SK-N-SH (cell line): ENCODE measurements at regions not wholly inside any gene's neighbourhood (a gene's known extent, or its start where the extent isn't known, plus 50 kb on each side); places are given as distances from the start of the nearest gene placed in this dataset.

Experiments used
- CTCF ChIA-PET: fragments of 300-600, 350-600 bp; formaldehyde crosslinking; extraction: SDS; loops from one replicate; lab custom pipeline; 2021; lab: Yijun Ruan, JAX
- POLR2A ChIA-PET: fragments of 350-600 bp; sonication (Branson Sonifier 250); formaldehyde crosslinking; extraction: SDS; loops from one replicate; lab custom pipeline; 2020; ENCODE audit warnings: antibody characterized with exemption, inconsistent platforms; lab: Yijun Ruan, JAX
- DNase-seq: peaks from one replicate; pipeline ENCODE4 v3.0.0; 2012
- H2AFZ ChIP-seq: fragments of 200-600 bp; sonication (generic); 2 replicates; pipeline ENCODE4 v1.8.1; 2016; ENCODE audit warnings: antibody characterized with exemption, mild to moderate bottlenecking, low read depth
- H3F3A ChIP-seq: fragments of 200-600 bp; sonication (generic); replicated peaks from 2 replicates; pipeline ENCODE3; 2016; ENCODE audit warnings: antibody characterized with exemption, mild to moderate bottlenecking; ENCODE audit not compliant: insufficient read depth
- H3K27ac ChIP-seq, 2 experiments: fragments of 200-500 bp in 1 of 2; fragments of 200-600 bp in 1 of 2; sonication (Bioruptor generic) in 1 of 2; sonication (generic), shearing (Covaris generic) in 1 of 2; 2 replicates each; pipeline versions ENCODE4 v1.5.1 to v1.6.1; 2014 to 2016; ENCODE audit warnings: low read depth in 2 of 2, inconsistent platforms in 1 of 2, low read length in 1 of 2, mild to moderate bottlenecking in 1 of 2, mixed read lengths in 1 of 2
- H3K27me3 ChIP-seq: fragments of 200-600 bp; sonication (generic), shearing (Covaris generic); 2 replicates; pipeline ENCODE4 v1.6.1; 2016; ENCODE audit warnings: mixed run types; ENCODE audit not compliant: insufficient read depth
- H3K36me3 ChIP-seq, 2 experiments: fragments of 200-500 bp in 1 of 2; fragments of 200-600 bp in 1 of 2; sonication (Bioruptor generic) in 1 of 2; sonication (generic) in 1 of 2; replicated peaks in 1 of 2; 2 replicates each; pipeline versions ENCODE3 to v1.5.1; 2014 to 2016; ENCODE audit warnings: low read length in 1 of 2, mild to moderate bottlenecking in 1 of 2; ENCODE audit not compliant: insufficient read depth in 2 of 2, control insufficient read depth in 1 of 2
- H3K4me1 ChIP-seq, 2 experiments: fragments of 200-500 bp in 1 of 2; fragments of 200-600 bp in 1 of 2; sonication (Bioruptor generic) in 1 of 2; sonication (generic), shearing (Covaris generic) in 1 of 2; 2 replicates each; pipeline versions ENCODE4 v1.5.1 to v1.6.1; 2014 to 2016; ENCODE audit warnings: low read depth in 1 of 2, low read length in 1 of 2, mixed run types in 1 of 2; ENCODE audit not compliant: insufficient read depth in 2 of 2, control insufficient read depth in 1 of 2
- H3K4me2 ChIP-seq: fragments of 200-600 bp; sonication (generic), shearing (Covaris generic); 2 replicates; pipeline ENCODE4 v1.6.1; 2017; ENCODE audit warnings: mixed run types
- H3K4me3 ChIP-seq, 2 experiments: fragments of 200-500 bp in 1 of 2; fragments of 200-600 bp in 1 of 2; sonication (Bioruptor generic) in 1 of 2; sonication (generic), shearing (Covaris generic) in 1 of 2; 2 replicates each; pipeline versions ENCODE4 v1.5.1 to v1.8.1; 2014 to 2016; ENCODE audit warnings: low read depth in 2 of 2, inconsistent platforms in 1 of 2, low read length in 1 of 2, mild to moderate bottlenecking in 1 of 2, mixed read lengths in 1 of 2, moderate library complexity in 1 of 2
- H3K79me2 ChIP-seq: fragments of 200-600 bp; sonication (generic); 2 replicates; pipeline ENCODE4 v1.8.1; 2017; ENCODE audit warnings: mild to moderate bottlenecking; ENCODE audit not compliant: insufficient read depth
- H3K9ac ChIP-seq: fragments of 200-600 bp; sonication (generic); 2 replicates; pipeline ENCODE4 v1.6.1; 2017; ENCODE audit warnings: mixed run types
- H3K9me2 ChIP-seq: fragments of 200-600 bp; sonication (generic); 2 replicates; pipeline ENCODE4 v1.6.1; 2017; ENCODE audit warnings: mixed run types
- H3K9me3 ChIP-seq: fragments of 200-600 bp; sonication (generic); 2 replicates; pipeline ENCODE4 v1.6.1; 2017; ENCODE audit warnings: mixed run types, mild to moderate bottlenecking, moderate library complexity
- H4K20me1 ChIP-seq: fragments of 200-600 bp; sonication (generic); 2 replicates; pipeline ENCODE4 v1.6.1; 2017; ENCODE audit warnings: mild to moderate bottlenecking, mixed run types; ENCODE audit not compliant: insufficient read depth
- EZH2phosphoT487 ChIP-seq: fragments of 200-600 bp; sonication (generic); IDR thresholded peaks from 2 replicates; pipeline ENCODE4 v1.6.1; 2017; ENCODE audit warnings: low read depth, mixed run types, mild to moderate bottlenecking, antibody characterized with exemption, moderate library complexity, borderline replicate concordance
- FOSL2 ChIP-seq: IDR thresholded peaks from 2 replicates; pipeline ENCODE4 v1.4.0; 2012; ENCODE audit warnings: low read depth, mild to moderate bottlenecking, moderate library complexity, borderline replicate concordance
- FOXJ3 ChIP-seq: sonication (generic); formaldehyde crosslinking; IDR thresholded peaks from 2 replicates; pipeline ENCODE4 v1.5.1; 2020; ENCODE audit warnings: mild to moderate bottlenecking, missing genetic modification reagents
- GATA2 ChIP-seq: sonication (generic); formaldehyde crosslinking; IDR thresholded peaks from 2 replicates; pipeline ENCODE4 v1.5.0; 2020; ENCODE audit warnings: mild to moderate bottlenecking, missing genetic modification reagents
- MAX ChIP-seq: IDR thresholded peaks from 2 replicates; pipeline ENCODE4 v1.4.0; 2012; ENCODE audit warnings: low read depth
- NFIC ChIP-seq: IDR thresholded peaks from 2 replicates; pipeline ENCODE4 v1.4.0; 2012; ENCODE audit warnings: borderline replicate concordance
- RAD21 ChIP-seq: IDR thresholded peaks from 2 replicates; pipeline ENCODE4 v1.6.1; 2012; ENCODE audit warnings: mild to moderate bottlenecking, low read length
- RCOR1 ChIP-seq: fragments of 150-350 bp; IDR thresholded peaks from 2 replicates; pipeline ENCODE4 v1.6.1; 2017; ENCODE audit warnings: antibody characterized with exemption, low read length
- RFX5 ChIP-seq: IDR thresholded peaks from 2 replicates; pipeline ENCODE4 v1.6.1; 2012; ENCODE audit warnings: mild to moderate bottlenecking, improper control_type of control experiment, low read length
- SIN3A ChIP-seq: IDR thresholded peaks from 2 replicates; pipeline ENCODE4 v1.6.1; 2012; ENCODE audit warnings: low read depth, mild to moderate bottlenecking, low read length, moderate library complexity, borderline replicate concordance
- TAF1 ChIP-seq: IDR thresholded peaks from 2 replicates; pipeline ENCODE4 v1.6.1; 2012; ENCODE audit warnings: low read depth, mild to moderate bottlenecking, low read length, moderate library complexity, borderline replicate concordance
- USF1 ChIP-seq: IDR thresholded peaks from 2 replicates; pipeline ENCODE4 v1.4.0; 2012; ENCODE audit warnings: low read depth, borderline replicate concordance
- YY1 ChIP-seq: IDR thresholded peaks from 2 replicates; pipeline ENCODE4 v1.4.0; 2012; ENCODE audit warnings: low read depth, mild to moderate bottlenecking
- ZBTB33 ChIP-seq: IDR thresholded peaks from 2 replicates; pipeline ENCODE4 v1.4.0; 2012; ENCODE audit warnings: low read depth, borderline replicate concordance
- WGBS: methylation state at CpG from one replicate; pipeline ENCODE4 v1.1.6; 2017; ENCODE audit warnings: low lambda C conversion rate; 5-methylcytosine and 5-hydroxymethylcytosine counted together
- TF ChIP-seq, protein P1 (sequence below): fragments of 150-350 bp; IDR thresholded peaks from 2 replicates; pipeline ENCODE4 v1.6.1; 2016; ENCODE audit warnings: mild to moderate bottlenecking, low read depth, low read length
- TF ChIP-seq, protein P2 (sequence below): fragments of 150-350 bp; IDR thresholded peaks from 2 replicates; pipeline ENCODE4 v1.6.1; 2017; ENCODE audit warnings: antibody characterized with exemption, low read length, low read depth, borderline replicate concordance
- TF ChIP-seq, protein P3 (sequence below): IDR thresholded peaks from 2 replicates; pipeline ENCODE4 v1.6.1; 2012; ENCODE audit warnings: mild to moderate bottlenecking, low read depth, low read length, moderate library complexity

DNA sequence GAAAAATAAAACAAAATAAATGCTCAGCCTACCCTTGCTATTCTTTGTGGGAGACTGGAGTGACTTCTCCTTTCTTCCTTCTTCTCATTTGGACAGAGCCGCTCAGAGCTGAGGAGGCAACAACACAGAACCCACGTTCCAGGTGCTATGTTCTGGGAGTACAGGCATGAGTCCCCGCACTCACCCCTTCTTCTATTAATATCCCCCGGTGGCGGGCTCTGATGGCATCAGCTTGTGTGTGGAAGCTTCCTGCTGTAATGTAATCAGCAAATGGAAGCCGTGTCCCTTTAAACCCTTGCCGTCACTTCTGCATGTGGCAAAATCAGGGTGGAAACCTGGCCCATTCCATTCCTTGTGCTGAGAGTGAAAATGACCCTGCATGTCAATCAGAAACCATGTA is 116.9 kb upstream of the ADARB2 start:
- no peaks in the 10 kb centered on the region for H4K20me1 ChIP-seq
- H2AFZ ChIP-seq = no peak overlapping the region
- no peaks in the 10 kb centered on the region for H3K79me2 ChIP-seq
- H3K4me3 ChIP-seq = no peak overlapping the region
- ChIA-PET POLR2A (no interaction called here), CTCF (no interaction called here)
- H3K4me2 ChIP-seq = no peak overlapping the region
- H3K36me3 ChIP-seq = no peaks in the 10 kb centered on the region
- no peak overlapping the region for H3K9ac ChIP-seq
- no peaks in the 10 kb centered on the region for H3K9me2 ChIP-seq
- TF ChIP-seq NFIC (no peak), RCOR1 (no peak), GATA2 (CRISPR knock-in tag) (no peak), MAX (no peak), ZBTB33 (no peak), EZH2phosphoT487 (no peak), FOSL2 (no peak), SIN3A (no peak), YY1 (no peak), RAD21 (no peak), FOXJ3 (CRISPR knock-in tag) (no peak), USF1 (no peak), TAF1 (no peak), RFX5 (no peak)
- TF ChIP-seq, protein P1, sequence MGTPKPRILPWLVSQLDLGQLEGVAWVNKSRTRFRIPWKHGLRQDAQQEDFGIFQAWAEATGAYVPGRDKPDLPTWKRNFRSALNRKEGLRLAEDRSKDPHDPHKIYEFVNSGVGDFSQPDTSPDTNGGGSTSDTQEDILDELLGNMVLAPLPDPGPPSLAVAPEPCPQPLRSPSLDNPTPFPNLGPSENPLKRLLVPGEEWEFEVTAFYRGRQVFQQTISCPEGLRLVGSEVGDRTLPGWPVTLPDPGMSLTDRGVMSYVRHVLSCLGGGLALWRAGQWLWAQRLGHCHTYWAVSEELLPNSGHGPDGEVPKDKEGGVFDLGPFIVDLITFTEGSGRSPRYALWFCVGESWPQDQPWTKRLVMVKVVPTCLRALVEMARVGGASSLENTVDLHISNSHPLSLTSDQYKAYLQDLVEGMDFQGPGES = no peak
- TF ChIP-seq, protein P2, sequence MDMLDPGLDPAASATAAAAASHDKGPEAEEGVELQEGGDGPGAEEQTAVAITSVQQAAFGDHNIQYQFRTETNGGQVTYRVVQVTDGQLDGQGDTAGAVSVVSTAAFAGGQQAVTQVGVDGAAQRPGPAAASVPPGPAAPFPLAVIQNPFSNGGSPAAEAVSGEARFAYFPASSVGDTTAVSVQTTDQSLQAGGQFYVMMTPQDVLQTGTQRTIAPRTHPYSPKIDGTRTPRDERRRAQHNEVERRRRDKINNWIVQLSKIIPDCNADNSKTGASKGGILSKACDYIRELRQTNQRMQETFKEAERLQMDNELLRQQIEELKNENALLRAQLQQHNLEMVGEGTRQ = no peak
- TF ChIP-seq, protein P3, sequence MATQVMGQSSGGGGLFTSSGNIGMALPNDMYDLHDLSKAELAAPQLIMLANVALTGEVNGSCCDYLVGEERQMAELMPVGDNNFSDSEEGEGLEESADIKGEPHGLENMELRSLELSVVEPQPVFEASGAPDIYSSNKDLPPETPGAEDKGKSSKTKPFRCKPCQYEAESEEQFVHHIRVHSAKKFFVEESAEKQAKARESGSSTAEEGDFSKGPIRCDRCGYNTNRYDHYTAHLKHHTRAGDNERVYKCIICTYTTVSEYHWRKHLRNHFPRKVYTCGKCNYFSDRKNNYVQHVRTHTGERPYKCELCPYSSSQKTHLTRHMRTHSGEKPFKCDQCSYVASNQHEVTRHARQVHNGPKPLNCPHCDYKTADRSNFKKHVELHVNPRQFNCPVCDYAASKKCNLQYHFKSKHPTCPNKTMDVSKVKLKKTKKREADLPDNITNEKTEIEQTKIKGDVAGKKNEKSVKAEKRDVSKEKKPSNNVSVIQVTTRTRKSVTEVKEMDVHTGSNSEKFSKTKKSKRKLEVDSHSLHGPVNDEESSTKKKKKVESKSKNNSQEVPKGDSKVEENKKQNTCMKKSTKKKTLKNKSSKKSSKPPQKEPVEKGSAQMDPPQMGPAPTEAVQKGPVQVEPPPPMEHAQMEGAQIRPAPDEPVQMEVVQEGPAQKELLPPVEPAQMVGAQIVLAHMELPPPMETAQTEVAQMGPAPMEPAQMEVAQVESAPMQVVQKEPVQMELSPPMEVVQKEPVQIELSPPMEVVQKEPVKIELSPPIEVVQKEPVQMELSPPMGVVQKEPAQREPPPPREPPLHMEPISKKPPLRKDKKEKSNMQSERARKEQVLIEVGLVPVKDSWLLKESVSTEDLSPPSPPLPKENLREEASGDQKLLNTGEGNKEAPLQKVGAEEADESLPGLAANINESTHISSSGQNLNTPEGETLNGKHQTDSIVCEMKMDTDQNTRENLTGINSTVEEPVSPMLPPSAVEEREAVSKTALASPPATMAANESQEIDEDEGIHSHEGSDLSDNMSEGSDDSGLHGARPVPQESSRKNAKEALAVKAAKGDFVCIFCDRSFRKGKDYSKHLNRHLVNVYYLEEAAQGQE = no peak
- no peaks in the 10 kb centered on the region for H3K4me1 ChIP-seq
- 40% methylated on average over 7 of the region's 7 CpGs for WGBS
- no peaks in the 10 kb centered on the region for H3K27me3 ChIP-seq
- no peak overlapping the region for H3K27ac ChIP-seq
- no peaks in the 10 kb centered on the region for H3F3A ChIP-seq
- peaks cover 4% of the 10 kb centered on the region; the same call in 1 of the 2 replicates for H3K9me3 ChIP-seq
- DNase-seq = no peak
